NCI-H146 treated with DMSO at 0.1 percent for 48 hours (cell line): ENCODE measurements at regions not wholly inside any gene's neighbourhood (a gene's known extent, or its start where the extent isn't known, plus 50 kb on each side); places are given as distances from the start of the nearest gene placed in this dataset.
"Not testable (repeated sequence)": the region's sequence is repeated elsewhere in the genome, so short reads cannot be mapped to it uniquely, and the experiment has no call there.

Experiments
- DNase-seq: peaks from one replicate; lab custom pipeline; 2025; ENCODE audit not compliant: unreplicated experiment; lab: John Stamatoyannopoulos, UW

GRCh38 chr2:150681120-150681804 is 193.8 kb upstream of the RND3 start:
- no peak for DNase-seq

- no peak for DNase-seq
Observed at GRCh38 chr2:150679456-150680120, 192.1 kb upstream of the RND3 start.

GRCh38 chr2:150677551-150677950 is 190.1 kb upstream of the RND3 start:
- no peak for DNase-seq

- DNase-seq = no peak
Observed at GRCh38 chr2:150676747-150677383, 189.4 kb upstream of the RND3 start.

- no peak for DNase-seq
Observed at GRCh38 chr2:150675807-150676206, 188.3 kb upstream of the RND3 start.

DNA sequence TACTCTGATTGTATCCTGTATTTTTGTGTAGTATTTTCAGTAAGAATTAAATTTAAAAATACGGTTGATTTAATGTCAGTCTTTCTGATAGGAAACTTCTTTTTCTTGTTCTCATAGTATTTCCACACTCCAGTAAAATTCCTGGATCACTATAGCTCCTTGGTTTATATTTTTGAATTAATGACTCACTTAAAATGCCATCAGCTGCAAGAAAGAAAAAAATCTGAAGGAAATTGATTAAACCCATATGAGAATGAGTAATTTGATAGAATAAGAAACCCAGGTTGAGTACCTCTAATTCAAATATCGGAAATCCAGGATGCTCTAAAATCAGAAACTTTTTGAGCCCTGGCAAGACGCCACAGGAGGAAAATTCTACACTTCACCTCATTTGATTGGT is 186.8 kb upstream of the RND3 start:
- no peak for DNase-seq

GRCh38 chr2:150672311-150672710 is 184.8 kb upstream of the RND3 start:
- DNase-seq = no peak

DNA sequence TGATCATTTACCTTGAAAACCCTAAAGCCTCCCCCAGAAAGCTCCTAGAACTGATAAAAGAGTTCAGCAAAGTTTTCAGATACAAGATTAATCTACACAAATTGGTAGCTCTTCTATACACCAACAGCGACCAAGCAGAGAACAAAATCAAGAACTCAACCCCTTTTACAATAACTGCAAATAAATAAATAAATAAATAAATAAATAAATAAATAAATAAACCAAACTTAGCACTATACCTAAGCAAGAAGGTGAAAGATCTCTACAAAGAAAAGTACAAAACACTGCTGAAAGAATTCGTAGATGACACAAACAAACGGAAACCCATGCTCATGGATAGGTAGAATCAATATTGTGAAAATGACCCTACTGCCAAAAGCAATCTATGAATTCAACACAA is 182.0 kb upstream of the RND3 start:
- DNase-seq = no peak

GRCh38 chr2:150667039-150667438 is 179.6 kb upstream of the RND3 start:
- not testable (repeated sequence) for DNase-seq

GRCh38 chr2:150663143-150663542 is 175.7 kb upstream of the RND3 start:
- no peak for DNase-seq

GRCh38 chr2:150656002-150656401 is 168.5 kb upstream of the RND3 start:
- DNase-seq = no peak

- no peak for DNase-seq
Observed at GRCh38 chr2:150653351-150653750, 165.9 kb upstream of the RND3 start.

DNA sequence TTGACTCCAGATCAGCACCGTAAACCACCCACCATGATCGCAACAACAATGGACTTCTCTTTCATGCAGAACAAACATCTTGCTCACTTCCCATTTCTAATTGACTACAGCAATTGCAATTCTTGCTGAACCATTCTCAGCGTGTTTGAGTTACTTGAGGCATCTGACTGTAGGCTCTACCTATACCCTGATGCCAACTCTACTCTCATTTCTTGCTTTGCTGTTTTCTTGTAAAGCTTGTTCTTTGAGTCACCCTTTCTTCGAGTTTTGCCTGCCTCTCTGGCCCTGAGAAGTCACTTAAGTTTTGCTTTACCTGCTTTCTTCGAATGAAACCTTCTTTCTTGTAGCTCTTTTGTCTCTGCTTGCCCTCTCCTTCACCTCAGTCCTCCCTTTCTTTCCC is 160.5 kb upstream of the RND3 start:
- DNase-seq = no peak

DNA sequence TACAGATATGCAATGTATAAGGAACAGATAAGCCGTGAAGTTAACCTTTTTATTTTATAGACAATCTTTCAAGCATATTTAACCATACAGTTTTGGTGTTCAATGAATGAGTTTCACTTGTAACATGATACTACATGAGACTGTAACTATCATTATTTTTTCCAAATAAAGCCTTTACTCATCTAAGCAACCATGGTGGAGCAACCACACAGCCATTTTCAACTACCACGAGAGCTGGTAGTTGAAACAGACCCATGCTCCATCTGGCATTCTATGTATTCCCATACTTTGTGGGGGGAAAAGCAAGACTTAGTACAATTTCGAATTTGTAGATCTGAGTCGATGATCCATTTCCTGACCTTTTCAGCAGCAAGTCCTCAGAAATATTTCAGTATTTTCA is 159.3 kb upstream of the RND3 start:
- no peak for DNase-seq

DNA sequence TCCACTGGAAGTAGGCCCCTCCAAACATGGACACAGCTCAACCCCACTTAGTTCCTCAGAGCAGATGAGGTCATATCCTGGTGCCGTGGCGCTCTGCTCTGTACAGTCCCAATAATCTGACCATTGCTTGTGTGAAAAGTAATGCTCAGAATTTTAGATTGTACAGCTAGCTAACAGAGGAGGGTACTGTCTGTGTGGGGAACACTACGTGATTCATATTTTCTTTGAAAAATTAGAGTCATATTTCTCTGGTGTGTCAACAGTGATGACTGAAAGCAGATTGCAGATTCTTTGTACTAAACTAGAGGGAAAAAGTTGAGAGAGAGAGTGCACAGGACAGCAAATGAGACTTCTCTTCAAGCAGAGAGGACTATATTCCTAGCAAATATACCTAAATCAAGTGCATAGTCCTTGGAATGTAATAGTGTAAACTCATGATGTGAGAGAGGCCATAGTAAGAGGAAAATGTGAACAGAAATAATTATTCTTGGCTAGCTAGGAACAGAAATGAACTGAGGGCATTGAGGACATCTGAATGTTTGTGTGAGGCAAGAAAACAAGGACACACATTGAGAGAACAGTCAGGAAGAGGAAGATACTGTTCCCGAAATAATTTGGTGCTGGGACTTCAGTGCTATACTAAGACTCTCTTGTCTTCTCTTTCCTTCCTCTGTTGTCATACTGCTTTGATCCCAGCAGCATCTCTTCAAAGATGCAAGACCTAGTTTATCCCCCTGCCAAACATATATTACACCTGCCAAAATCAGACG is 157.0 kb upstream of the RND3 start:
- no peak for DNase-seq

DNA sequence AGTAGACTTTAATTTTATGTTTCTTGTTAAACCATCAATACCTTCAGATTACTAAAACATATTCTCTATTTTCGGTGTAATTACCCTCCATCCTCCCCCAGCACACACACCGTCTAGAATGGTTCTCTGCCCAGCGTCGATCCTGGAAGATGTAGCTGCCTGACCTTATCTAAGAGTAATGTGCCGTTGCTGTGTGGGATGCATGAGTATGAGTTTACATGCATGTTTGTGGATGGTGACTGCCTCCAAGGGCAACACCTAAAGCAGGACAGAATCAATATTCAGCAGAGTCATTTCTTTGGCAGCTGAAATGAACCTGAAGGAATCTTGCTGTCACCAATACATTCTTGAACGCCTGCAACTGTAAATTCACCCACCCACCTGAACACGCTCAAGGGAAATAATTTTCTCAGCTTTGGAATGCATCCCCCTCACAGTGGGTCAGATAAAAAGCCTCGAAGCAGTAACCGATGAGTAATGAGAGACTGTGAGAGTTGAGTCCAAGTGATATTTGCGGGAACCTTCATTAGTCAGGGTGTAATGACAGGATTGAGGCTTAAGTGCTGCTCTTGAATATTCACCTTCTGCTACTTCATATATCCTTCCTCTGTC is 155.8 kb upstream of the RND3 start:
- no peak for DNase-seq

GRCh38 chr2:150640039-150640438 is 152.6 kb upstream of the RND3 start:
- DNase-seq = no peak

- no peak for DNase-seq
Observed at GRCh38 chr2:150639383-150639782, 151.9 kb upstream of the RND3 start.

DNA sequence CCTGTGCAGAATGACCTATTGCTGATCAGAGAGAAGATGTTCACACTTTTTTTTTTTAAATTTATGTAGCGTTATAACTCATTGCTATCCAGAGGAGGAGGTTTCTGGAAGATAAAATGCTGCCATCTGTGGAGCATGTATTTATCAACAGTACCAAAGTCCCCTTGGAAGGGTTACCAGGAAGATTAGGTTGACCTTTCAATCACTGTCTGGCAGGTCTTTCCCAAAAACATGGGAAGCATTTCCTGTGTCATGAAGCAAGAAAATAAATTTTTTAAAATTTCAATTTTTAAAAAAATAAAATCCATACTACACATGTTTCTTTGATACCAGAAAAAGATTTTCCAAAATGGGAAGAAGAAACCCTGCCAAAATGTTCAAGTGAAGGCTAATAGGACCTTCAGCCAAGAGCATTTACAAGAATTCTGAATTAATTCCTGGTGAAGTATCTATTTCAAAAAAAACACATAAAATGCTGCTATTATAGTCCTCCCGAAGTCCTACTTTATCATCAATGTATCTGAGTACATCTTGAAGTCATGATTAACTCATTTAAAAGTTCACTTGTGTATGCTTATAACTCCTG is 143.9 kb upstream of the RND3 start:
- DNase-seq = no peak

- no peak for DNase-seq
Observed at GRCh38 chr2:150630587-150631235, 143.2 kb upstream of the RND3 start.
